ENCODE measurements at regions not wholly inside any gene's neighbourhood (a gene's known extent, or its start where the extent isn't known, plus 50 kb on each side); places are given as distances from the start of the nearest gene placed in this dataset.

GRCh38 chr4:96708766-96709165, 868.9 kb downstream of the PDHA2 start:
- TF ChIP-seq, protein P1, sequence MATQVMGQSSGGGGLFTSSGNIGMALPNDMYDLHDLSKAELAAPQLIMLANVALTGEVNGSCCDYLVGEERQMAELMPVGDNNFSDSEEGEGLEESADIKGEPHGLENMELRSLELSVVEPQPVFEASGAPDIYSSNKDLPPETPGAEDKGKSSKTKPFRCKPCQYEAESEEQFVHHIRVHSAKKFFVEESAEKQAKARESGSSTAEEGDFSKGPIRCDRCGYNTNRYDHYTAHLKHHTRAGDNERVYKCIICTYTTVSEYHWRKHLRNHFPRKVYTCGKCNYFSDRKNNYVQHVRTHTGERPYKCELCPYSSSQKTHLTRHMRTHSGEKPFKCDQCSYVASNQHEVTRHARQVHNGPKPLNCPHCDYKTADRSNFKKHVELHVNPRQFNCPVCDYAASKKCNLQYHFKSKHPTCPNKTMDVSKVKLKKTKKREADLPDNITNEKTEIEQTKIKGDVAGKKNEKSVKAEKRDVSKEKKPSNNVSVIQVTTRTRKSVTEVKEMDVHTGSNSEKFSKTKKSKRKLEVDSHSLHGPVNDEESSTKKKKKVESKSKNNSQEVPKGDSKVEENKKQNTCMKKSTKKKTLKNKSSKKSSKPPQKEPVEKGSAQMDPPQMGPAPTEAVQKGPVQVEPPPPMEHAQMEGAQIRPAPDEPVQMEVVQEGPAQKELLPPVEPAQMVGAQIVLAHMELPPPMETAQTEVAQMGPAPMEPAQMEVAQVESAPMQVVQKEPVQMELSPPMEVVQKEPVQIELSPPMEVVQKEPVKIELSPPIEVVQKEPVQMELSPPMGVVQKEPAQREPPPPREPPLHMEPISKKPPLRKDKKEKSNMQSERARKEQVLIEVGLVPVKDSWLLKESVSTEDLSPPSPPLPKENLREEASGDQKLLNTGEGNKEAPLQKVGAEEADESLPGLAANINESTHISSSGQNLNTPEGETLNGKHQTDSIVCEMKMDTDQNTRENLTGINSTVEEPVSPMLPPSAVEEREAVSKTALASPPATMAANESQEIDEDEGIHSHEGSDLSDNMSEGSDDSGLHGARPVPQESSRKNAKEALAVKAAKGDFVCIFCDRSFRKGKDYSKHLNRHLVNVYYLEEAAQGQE (IDR thresholded peaks at IDR 0.05; ENCODE audit: low read depth) = no peak
- TF ChIP-seq, protein P2, sequence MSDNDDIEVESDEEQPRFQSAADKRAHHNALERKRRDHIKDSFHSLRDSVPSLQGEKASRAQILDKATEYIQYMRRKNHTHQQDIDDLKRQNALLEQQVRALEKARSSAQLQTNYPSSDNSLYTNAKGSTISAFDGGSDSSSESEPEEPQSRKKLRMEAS (IDR thresholded peaks at IDR 0.05) = no peak
- TF ChIP-seq TAF1 (IDR thresholded peaks at IDR 0.05; ENCODE audit: low read depth) = no peak
- no peak for TF ChIP-seq EP300 (IDR thresholded peaks at IDR 0.05; ENCODE audit: borderline replicate concordance)

Data from Ishikawa (cell line).